ENCODE measurements at regions not wholly inside any gene's neighbourhood (a gene's known extent, or its start where the extent isn't known, plus 50 kb on each side); places are given as distances from the start of the nearest gene placed in this dataset.

DNA sequence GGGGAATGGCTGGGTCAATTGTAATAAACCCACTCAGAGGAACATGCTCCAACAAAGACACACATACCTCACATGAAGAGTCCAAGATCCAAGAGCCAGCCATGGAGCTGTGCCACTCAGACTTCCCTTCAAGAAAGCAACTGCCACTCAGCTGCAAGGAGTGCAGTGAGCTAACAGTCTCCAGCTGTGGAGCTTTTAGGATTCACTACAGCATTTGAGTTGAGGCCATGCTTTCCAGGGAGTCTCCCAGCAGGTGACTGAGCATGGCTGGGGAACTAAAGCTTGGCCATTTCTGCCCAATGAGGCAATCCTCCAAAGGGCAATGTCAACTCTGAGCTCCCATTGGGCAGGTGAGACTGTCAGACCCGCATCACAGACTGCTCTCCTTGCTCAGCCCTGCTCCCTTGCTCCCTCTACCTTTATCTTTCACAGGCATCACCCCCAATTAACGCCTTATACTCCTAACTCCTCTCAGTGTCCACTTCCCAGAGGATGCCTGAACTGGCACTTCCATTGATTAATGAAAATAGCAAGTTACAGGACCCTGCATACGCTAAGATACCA is 165.3 kb upstream of the CTNNB1 start:
- TF ChIP-seq, protein P1, sequence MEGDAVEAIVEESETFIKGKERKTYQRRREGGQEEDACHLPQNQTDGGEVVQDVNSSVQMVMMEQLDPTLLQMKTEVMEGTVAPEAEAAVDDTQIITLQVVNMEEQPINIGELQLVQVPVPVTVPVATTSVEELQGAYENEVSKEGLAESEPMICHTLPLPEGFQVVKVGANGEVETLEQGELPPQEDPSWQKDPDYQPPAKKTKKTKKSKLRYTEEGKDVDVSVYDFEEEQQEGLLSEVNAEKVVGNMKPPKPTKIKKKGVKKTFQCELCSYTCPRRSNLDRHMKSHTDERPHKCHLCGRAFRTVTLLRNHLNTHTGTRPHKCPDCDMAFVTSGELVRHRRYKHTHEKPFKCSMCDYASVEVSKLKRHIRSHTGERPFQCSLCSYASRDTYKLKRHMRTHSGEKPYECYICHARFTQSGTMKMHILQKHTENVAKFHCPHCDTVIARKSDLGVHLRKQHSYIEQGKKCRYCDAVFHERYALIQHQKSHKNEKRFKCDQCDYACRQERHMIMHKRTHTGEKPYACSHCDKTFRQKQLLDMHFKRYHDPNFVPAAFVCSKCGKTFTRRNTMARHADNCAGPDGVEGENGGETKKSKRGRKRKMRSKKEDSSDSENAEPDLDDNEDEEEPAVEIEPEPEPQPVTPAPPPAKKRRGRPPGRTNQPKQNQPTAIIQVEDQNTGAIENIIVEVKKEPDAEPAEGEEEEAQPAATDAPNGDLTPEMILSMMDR (conservative IDR thresholded peaks at IDR 0.05), result no peak
- H3K4me1 Mint-ChIP-seq (ENCODE audit: unreplicated experiment), result no peaks in the 10 kb centered on the region
- H3K27ac Mint-ChIP-seq, result no peak overlapping the region
- no peaks in the 10 kb centered on the region for H3K36me3 Mint-ChIP-seq
- no peak for DNase-seq (ENCODE audit: extremely low spot score, unreplicated experiment)
- no peaks in the 10 kb centered on the region for H3K27me3 Mint-ChIP-seq
- H3K4me3 Mint-ChIP-seq, result no peak overlapping the region
- no peaks in the 10 kb centered on the region for H3K9me3 Mint-ChIP-seq

- TF ChIP-seq, protein P1 (conservative IDR thresholded peaks at IDR 0.05), result no peak
- H3K4me1 Mint-ChIP-seq (ENCODE audit: unreplicated experiment), result no peaks in the 10 kb centered on the region
- H3K27me3 Mint-ChIP-seq, result no peaks in the 10 kb centered on the region
- H3K9me3 Mint-ChIP-seq, result no peaks in the 10 kb centered on the region
- DNase-seq (ENCODE audit: extremely low spot score, unreplicated experiment), result no peak
- H3K36me3 Mint-ChIP-seq, result no peaks in the 10 kb centered on the region
- H3K27ac Mint-ChIP-seq, result no peak overlapping the region
- H3K4me3 Mint-ChIP-seq, result no peak overlapping the region
Measured at GRCh38 chr3:41035456-41036022, 163.8 kb upstream of the CTNNB1 start.

- no peak for DNase-seq (ENCODE audit: extremely low spot score, unreplicated experiment)
- Mint-ChIP-seq H3K27ac (no peak overlapping the region), H3K4me3 (no peak overlapping the region), H3K27me3 (no peaks in the 10 kb centered on the region), H3K9me3 (no peaks in the 10 kb centered on the region), H3K36me3 (no peaks in the 10 kb centered on the region), H3K4me1 (ENCODE audit: unreplicated experiment) (no peaks in the 10 kb centered on the region)
- TF ChIP-seq, protein P1 (conservative IDR thresholded peaks at IDR 0.05), result no peak
Measured at GRCh38 chr3:41037651-41038334, 161.5 kb upstream of the CTNNB1 start.

- TF ChIP-seq, protein P1 (conservative IDR thresholded peaks at IDR 0.05), result no peak
- no peak overlapping the region for H3K27ac Mint-ChIP-seq
- peaks cover 4% of the 10 kb centered on the region for H3K4me1 Mint-ChIP-seq (ENCODE audit: unreplicated experiment)
- H3K4me3 Mint-ChIP-seq, result no peak overlapping the region
- no peaks in the 10 kb centered on the region for H3K27me3 Mint-ChIP-seq
- no peaks in the 10 kb centered on the region for H3K36me3 Mint-ChIP-seq
- no peaks in the 10 kb centered on the region for H3K9me3 Mint-ChIP-seq
- DNase-seq (ENCODE audit: extremely low spot score, unreplicated experiment), result no peak
Measured at GRCh38 chr3:41040256-41040655, 159.0 kb upstream of the CTNNB1 start.

- Mint-ChIP-seq H3K4me3 (no peak overlapping the region), H3K4me1 (ENCODE audit: unreplicated experiment) (peaks cover 4% of the 10 kb centered on the region), H3K36me3 (no peaks in the 10 kb centered on the region), H3K9me3 (no peaks in the 10 kb centered on the region), H3K27ac (no peak overlapping the region), H3K27me3 (no peaks in the 10 kb centered on the region)
- TF ChIP-seq, protein P1 (conservative IDR thresholded peaks at IDR 0.05), result no peak
- DNase-seq (ENCODE audit: extremely low spot score, unreplicated experiment), result no peak
Measured at GRCh38 chr3:41041462-41041861, 157.8 kb upstream of the CTNNB1 start.

Measured in type B pancreatic cell (in vitro differentiated cells).